GM19023 (cell line): ENCODE measurements at regions not wholly inside any gene's neighbourhood (a gene's known extent, or its start where the extent isn't known, plus 50 kb on each side); places are given as distances from the start of the nearest gene placed in this dataset.

Experiments used
- ATAC-seq: cut with Tn5 transposase; IDR thresholded peaks from one replicate; pipeline ENCODE4 v1.9.1; 2021; ENCODE audit warnings: mild to moderate bottlenecking, moderate library complexity; ENCODE audit not compliant: unreplicated experiment

GRCh38 chr18:2075499-2075898 lies 495.8 kb downstream of the METTL4 start:
- no peak for ATAC-seq

- ATAC-seq: no peak
These were observed 488.6 kb downstream of the METTL4 start for GRCh38 chr18:2082676-2083075.

GRCh38 chr18:2083691-2084090 lies 487.6 kb downstream of the METTL4 start:
- no peak for ATAC-seq

GRCh38 chr18:2086439-2086838 lies 484.9 kb downstream of the METTL4 start:
- no peak for ATAC-seq

GRCh38 chr18:2087877-2088673 lies 483.2 kb downstream of the METTL4 start:
- ATAC-seq: no peak

- ATAC-seq: no peak
These were observed 481.9 kb downstream of the METTL4 start for GRCh38 chr18:2089396-2089795.

- ATAC-seq: no peak
These were observed 479.4 kb downstream of the METTL4 start for GRCh38 chr18:2091937-2092336.

- ATAC-seq: no peak
These were observed 474.8 kb downstream of the METTL4 start for GRCh38 chr18:2096551-2096950.

- no peak for ATAC-seq
These were observed 470.6 kb downstream of the METTL4 start for GRCh38 chr18:2100694-2101213.

- ATAC-seq: no peak
These were observed 469.3 kb downstream of the METTL4 start for GRCh38 chr18:2102022-2102421.

GRCh38 chr18:2103299-2103698 lies 468.0 kb downstream of the METTL4 start:
- no peak for ATAC-seq

GRCh38 chr18:2104620-2105462 lies 466.5 kb downstream of the METTL4 start:
- peak; percentile 83 for ATAC-seq

GRCh38 chr18:2108591-2108990 lies 462.7 kb downstream of the METTL4 start:
- no peak for ATAC-seq

GRCh38 chr18:2111456-2111855 lies 459.8 kb downstream of the METTL4 start:
- ATAC-seq: no peak

- no peak for ATAC-seq
These were observed 458.8 kb downstream of the METTL4 start for GRCh38 chr18:2112435-2113045.

- no peak for ATAC-seq
These were observed 457.0 kb downstream of the METTL4 start for GRCh38 chr18:2114289-2114688.

GRCh38 chr18:2114765-2115164 lies 456.5 kb downstream of the METTL4 start:
- no peak for ATAC-seq

- no peak for ATAC-seq
These were observed 450.1 kb downstream of the METTL4 start for GRCh38 chr18:2121224-2121623.

- ATAC-seq: no peak
These were observed 448.2 kb downstream of the METTL4 start for GRCh38 chr18:2123077-2123476.

GRCh38 chr18:2134364-2134763 lies 436.9 kb downstream of the METTL4 start:
- no peak for ATAC-seq

GRCh38 chr18:2135309-2135708 lies 436.0 kb downstream of the METTL4 start:
- ATAC-seq: no peak
